GM06990 (cell line): ENCODE measurements at regions not wholly inside any gene's neighbourhood (a gene's known extent, or its start where the extent isn't known, plus 50 kb on each side); places are given as distances from the start of the nearest gene placed in this dataset.
"Not testable (repeated sequence)": the region's sequence is repeated elsewhere in the genome, so short reads cannot be mapped to it uniquely, and the experiment has no call there.

Source experiments
- DNase-seq: peaks from one replicate; pipeline ENCODE4 v3.0.0-alpha.2; 2011; ENCODE audit not compliant: insufficient read length; ENCODE audit errors: extremely low read depth
- H3K27me3 ChIP-seq: replicated peaks from 2 replicates; pipeline ENCODE4 v1.6.0; 2011; ENCODE audit warnings: low read length; ENCODE audit not compliant: control insufficient read depth, insufficient read depth
- H3K36me3 ChIP-seq: 2 replicates; pipeline ENCODE4 v1.5.1; 2011; ENCODE audit warnings: low read length; ENCODE audit not compliant: control insufficient read depth, insufficient read depth
- H3K4me3 ChIP-seq: replicated peaks from 2 replicates; pipeline ENCODE4 v1.5.1; 2011; ENCODE audit warnings: low read depth, mild to moderate bottlenecking, control low read depth, low read length
- CTCF ChIP-seq: IDR thresholded peaks from 2 replicates; pipeline ENCODE4 v1.5.1; 2011; ENCODE audit warnings: low read length, control low read depth, mild to moderate bottlenecking, inconsistent platforms; ENCODE audit not compliant: insufficient read depth, poor library complexity, severe bottlenecking

- Histone ChIP-seq H3K4me3 (no peak overlapping the region), H3K36me3 (no peaks in the 10 kb centered on the region), H3K27me3 (no peaks in the 10 kb centered on the region)
- no peak for DNase-seq
- TF ChIP-seq CTCF: no peak
Measured at GRCh38 chr18:78433562-78433961, 546.1 kb upstream of the SALL3 start.

GRCh38 chr18:78436110-78436509 is 543.5 kb upstream of the SALL3 start:
- TF ChIP-seq CTCF: no peak
- Histone ChIP-seq H3K4me3 (no peak overlapping the region), H3K27me3 (no peaks in the 10 kb centered on the region), H3K36me3 (no peaks in the 10 kb centered on the region)
- DNase-seq: no peak

GRCh38 chr18:78438235-78438634 is 541.4 kb upstream of the SALL3 start:
- H3K27me3 ChIP-seq, DNase-seq, H3K36me3 ChIP-seq, H3K4me3 ChIP-seq: not testable (repeated sequence)

GRCh38 chr18:78445880-78446279 is 533.7 kb upstream of the SALL3 start:
- no peak for TF ChIP-seq CTCF
- H3K27me3 ChIP-seq: no peaks in the 10 kb centered on the region
- H3K4me3 ChIP-seq: no peak overlapping the region
- H3K36me3 ChIP-seq: no peaks in the 10 kb centered on the region
- DNase-seq: no peak

GRCh38 chr18:78447211-78447610 is 532.4 kb upstream of the SALL3 start:
- TF ChIP-seq CTCF: no peak
- DNase-seq: no peak
- Histone ChIP-seq H3K36me3 (no peaks in the 10 kb centered on the region), H3K4me3 (no peak overlapping the region), H3K27me3 (no peaks in the 10 kb centered on the region)

GRCh38 chr18:78448106-78448505 is 531.5 kb upstream of the SALL3 start:
- no peak for TF ChIP-seq CTCF
- H3K4me3 ChIP-seq: no peak overlapping the region
- no peaks in the 10 kb centered on the region for H3K27me3 ChIP-seq
- DNase-seq: no peak
- no peaks in the 10 kb centered on the region for H3K36me3 ChIP-seq
